Transverse colon (tissue), 4 donors: ENCODE measurements at regions not wholly inside any gene's neighbourhood (a gene's known extent, or its start where the extent isn't known, plus 50 kb on each side); places are given as distances from the start of the nearest gene placed in this dataset.

Source experiments
- EP300 ChIP-seq: sonication (generic); formaldehyde crosslinking; IDR thresholded peaks from one replicate; pipeline ENCODE4 v1.6.1; 2017; ENCODE audit warnings: antibody characterized with exemption, low read depth
- POLR2A ChIP-seq: fragments of 450-650 bp; IDR thresholded peaks from one replicate; pipeline ENCODE4 v1.6.1; 2016; ENCODE audit warnings: antibody characterized with exemption, mild to moderate bottlenecking, moderate library complexity
- POLR2AphosphoS5 ChIP-seq, 3 donors: sonication (generic); formaldehyde crosslinking; IDR thresholded peaks; one replicate each; pipeline ENCODE4 v1.6.1; 2016; ENCODE audit warnings: antibody characterized with exemption in 3 of 3
- TF ChIP-seq, protein P1 (sequence below), 5 experiments: fragments of 200-600 bp in 3 of 5; fragments of 450-650 bp in 2 of 5; sonication (generic) in 3 of 5; IDR thresholded peaks; 1 replicate in 2 of 5; 2 replicates in 3 of 5; pipeline ENCODE4 v1.5.1; 2016 to 2017; ENCODE audit warnings: antibody characterized with exemption in 5 of 5, inconsistent platforms in 3 of 5, mild to moderate bottlenecking in 2 of 5, moderate library complexity in 1 of 5

DNA sequence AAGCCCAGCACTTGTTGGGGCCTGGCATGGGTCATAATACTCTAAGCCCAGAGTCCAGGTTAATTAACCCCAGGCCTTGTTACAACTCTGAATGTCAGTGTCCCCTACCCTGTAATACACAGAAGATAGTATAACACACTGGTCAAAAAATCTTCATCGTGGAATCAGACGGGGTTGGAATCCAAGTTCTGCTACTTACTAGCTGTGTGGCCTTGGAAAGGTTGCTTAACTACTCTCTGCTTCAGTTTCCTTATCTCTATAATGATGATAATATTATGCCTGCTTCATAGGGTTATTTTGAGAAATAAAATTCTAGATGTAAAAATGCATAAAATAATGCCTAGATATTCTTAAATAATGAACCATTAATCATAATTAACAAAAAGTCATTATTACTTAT, 77.8 kb upstream of the CTTNBP2NL start:
- no peak for TF ChIP-seq POLR2A
- TF ChIP-seq, protein P1, sequence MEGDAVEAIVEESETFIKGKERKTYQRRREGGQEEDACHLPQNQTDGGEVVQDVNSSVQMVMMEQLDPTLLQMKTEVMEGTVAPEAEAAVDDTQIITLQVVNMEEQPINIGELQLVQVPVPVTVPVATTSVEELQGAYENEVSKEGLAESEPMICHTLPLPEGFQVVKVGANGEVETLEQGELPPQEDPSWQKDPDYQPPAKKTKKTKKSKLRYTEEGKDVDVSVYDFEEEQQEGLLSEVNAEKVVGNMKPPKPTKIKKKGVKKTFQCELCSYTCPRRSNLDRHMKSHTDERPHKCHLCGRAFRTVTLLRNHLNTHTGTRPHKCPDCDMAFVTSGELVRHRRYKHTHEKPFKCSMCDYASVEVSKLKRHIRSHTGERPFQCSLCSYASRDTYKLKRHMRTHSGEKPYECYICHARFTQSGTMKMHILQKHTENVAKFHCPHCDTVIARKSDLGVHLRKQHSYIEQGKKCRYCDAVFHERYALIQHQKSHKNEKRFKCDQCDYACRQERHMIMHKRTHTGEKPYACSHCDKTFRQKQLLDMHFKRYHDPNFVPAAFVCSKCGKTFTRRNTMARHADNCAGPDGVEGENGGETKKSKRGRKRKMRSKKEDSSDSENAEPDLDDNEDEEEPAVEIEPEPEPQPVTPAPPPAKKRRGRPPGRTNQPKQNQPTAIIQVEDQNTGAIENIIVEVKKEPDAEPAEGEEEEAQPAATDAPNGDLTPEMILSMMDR (IDR thresholded peaks at IDR 0.05), result no peak
- TF ChIP-seq POLR2AphosphoS5 (IDR thresholded peaks at IDR 0.05), result no peak
- TF ChIP-seq EP300, result no peak
